GM06990 (cell line): ENCODE measurements at regions not wholly inside any gene's neighbourhood (a gene's known extent, or its start where the extent isn't known, plus 50 kb on each side); places are given as distances from the start of the nearest gene placed in this dataset.

ENCODE experiments used
- DNase-seq: peaks from one replicate; pipeline ENCODE4 v3.0.0-alpha.2; 2011; ENCODE audit not compliant: insufficient read length; ENCODE audit errors: extremely low read depth
- H3K27me3 ChIP-seq: replicated peaks from 2 replicates; pipeline ENCODE4 v1.6.0; 2011; ENCODE audit warnings: low read length; ENCODE audit not compliant: control insufficient read depth, insufficient read depth
- H3K36me3 ChIP-seq: 2 replicates; pipeline ENCODE4 v1.5.1; 2011; ENCODE audit warnings: low read length; ENCODE audit not compliant: control insufficient read depth, insufficient read depth
- H3K4me3 ChIP-seq: replicated peaks from 2 replicates; pipeline ENCODE4 v1.5.1; 2011; ENCODE audit warnings: low read depth, mild to moderate bottlenecking, control low read depth, low read length
- TF ChIP-seq, protein P1 (sequence below): IDR thresholded peaks from 2 replicates; pipeline ENCODE4 v1.5.1; 2011; ENCODE audit warnings: low read length, control low read depth, mild to moderate bottlenecking, inconsistent platforms; ENCODE audit not compliant: insufficient read depth, poor library complexity, severe bottlenecking

DNA sequence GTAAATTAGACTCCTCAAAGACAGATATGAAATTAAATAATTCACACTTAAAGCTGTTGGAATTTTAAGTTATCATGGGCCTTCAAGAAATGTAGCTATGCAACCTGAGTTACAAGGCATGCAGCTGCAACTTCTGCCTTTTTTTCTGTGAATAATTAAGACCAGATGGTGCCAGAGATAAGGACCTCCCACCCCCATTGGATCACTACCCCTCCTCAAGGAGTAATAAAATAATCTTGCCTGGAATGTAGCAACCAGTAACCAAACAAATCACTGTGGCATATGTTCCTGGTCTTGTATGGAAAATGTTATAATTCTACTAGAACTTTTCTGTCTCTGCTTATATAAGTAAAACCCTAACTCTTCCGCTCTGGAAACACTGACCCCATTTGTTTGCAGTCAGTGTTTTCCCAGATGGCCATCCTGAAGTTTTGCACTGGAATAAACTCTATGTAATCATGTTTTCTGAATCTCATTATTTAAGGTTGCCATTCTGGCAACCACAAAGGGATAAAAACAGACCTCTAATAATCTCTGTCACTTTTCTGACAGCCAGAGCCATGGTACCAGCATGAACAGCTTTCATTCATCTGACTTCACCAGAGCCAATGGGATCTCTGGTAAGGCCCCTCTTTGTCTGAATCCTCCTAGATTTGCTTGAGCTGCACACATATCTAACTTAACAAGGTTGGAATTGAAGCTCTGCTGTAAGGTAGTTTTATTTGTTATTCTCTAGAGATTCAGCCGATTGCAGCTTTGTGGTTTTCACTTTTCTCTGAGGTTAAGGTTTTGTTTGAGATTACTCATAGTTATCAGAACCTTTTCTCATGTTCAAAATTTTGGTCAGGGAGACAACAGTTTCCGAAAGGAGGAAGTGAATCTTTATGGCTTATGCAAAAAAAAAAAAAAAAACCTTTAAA is 274.6 kb downstream of the NAF1 start:
- no peak overlapping the region for H3K4me3 ChIP-seq
- peak; percentile 73 for DNase-seq
- TF ChIP-seq, protein P1, sequence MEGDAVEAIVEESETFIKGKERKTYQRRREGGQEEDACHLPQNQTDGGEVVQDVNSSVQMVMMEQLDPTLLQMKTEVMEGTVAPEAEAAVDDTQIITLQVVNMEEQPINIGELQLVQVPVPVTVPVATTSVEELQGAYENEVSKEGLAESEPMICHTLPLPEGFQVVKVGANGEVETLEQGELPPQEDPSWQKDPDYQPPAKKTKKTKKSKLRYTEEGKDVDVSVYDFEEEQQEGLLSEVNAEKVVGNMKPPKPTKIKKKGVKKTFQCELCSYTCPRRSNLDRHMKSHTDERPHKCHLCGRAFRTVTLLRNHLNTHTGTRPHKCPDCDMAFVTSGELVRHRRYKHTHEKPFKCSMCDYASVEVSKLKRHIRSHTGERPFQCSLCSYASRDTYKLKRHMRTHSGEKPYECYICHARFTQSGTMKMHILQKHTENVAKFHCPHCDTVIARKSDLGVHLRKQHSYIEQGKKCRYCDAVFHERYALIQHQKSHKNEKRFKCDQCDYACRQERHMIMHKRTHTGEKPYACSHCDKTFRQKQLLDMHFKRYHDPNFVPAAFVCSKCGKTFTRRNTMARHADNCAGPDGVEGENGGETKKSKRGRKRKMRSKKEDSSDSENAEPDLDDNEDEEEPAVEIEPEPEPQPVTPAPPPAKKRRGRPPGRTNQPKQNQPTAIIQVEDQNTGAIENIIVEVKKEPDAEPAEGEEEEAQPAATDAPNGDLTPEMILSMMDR, result no peak
- H3K36me3 ChIP-seq, result no peaks in the 10 kb centered on the region
- no peaks in the 10 kb centered on the region; the same call in 1 of the 2 replicates for H3K27me3 ChIP-seq

DNA sequence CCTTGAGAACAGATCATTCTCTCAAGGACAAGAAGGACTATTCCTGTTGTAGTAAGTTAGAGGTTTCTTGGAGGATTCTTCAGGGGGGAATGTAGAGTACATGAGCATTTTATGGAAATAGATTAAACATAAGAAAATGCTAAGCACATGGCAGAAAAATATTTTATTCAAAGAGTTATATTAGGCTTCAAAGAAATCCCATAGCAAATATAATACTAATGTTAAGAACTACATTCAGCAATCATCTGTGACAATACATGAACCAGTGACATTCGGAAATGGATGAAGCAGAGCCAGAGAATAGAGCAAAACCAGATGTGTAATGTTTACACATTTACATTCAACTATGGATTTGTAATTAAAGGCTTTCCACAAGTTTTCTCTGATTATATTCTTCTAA is 288.6 kb downstream of the NAF1 start:
- no peak for DNase-seq
- Histone ChIP-seq H3K4me3 (no peak overlapping the region), H3K27me3 (no peaks in the 10 kb centered on the region), H3K36me3 (no peaks in the 10 kb centered on the region)
- TF ChIP-seq, protein P1, result no peak

DNA sequence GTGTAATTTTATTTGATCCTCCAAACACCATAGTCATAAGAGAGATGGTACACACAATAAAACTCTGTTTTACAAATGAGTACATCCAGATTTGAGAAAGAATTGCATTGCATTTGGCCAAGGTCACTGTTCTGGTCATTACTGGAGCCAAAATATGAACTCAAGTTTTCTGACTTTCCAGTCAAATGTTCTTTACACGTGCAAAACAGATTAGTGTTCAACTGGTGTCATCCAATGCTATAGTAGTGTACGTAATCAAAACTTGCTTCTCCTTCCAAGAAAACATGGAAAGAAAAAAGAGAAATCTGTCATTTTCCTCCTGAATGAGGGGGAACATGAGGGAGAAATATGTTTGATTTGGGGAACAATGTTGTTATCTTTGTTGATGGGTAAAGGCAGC is 291.9 kb downstream of the NAF1 start:
- TF ChIP-seq, protein P1, result no peak
- no peak for DNase-seq
- no peaks in the 10 kb centered on the region for H3K27me3 ChIP-seq

DNA sequence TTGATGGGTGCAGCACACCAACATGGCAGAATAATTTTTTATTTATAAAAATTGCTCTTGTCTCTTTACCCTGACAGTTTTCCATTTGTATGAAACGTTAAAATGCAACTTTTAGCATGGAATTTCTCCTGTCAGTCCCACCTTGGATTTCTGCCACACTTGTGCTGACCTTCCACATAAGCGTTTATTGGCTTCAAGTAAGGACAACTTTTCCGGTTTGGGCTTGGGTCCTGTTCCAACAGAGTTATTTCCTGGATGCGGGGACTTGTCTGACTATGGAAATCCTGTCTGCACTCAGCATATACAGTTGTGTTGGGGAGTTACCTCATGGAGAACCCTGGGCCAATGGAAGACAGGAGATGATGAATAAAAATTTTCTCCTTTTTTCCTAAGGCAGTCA is 294.7 kb downstream of the NAF1 start:
- Histone ChIP-seq H3K36me3 (no peaks in the 10 kb centered on the region), H3K27me3 (no peaks in the 10 kb centered on the region), H3K4me3 (no peak overlapping the region)
- TF ChIP-seq, protein P1, result no peak
- no peak for DNase-seq

More for the DNA sequence above, 291.9 kb downstream of the NAF1 start:
- Histone ChIP-seq H3K4me3 (no peak overlapping the region), H3K36me3 (no peaks in the 10 kb centered on the region)

DNA sequence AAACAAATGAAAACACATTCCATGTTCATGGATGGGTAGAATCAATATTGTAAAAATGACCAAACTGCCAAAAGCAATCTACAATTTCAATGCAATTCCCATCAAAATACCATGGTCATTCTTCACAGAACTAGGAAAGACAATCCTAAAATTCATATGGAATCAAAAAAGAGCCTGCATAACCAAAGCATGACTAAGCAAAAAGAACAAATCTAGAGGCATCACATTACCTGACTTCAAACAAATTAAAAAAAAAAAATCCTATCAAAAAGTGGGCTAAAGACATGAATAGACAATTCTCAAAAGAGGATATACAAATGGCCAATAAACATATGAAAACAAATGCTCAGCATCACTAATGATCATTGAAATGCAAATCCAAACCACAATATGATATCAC is 297.5 kb downstream of the NAF1 start:
- TF ChIP-seq, protein P1, result no peak
- Histone ChIP-seq H3K36me3 (no peaks in the 10 kb centered on the region), H3K27me3 (no peaks in the 10 kb centered on the region), H3K4me3 (no peak overlapping the region)
- no peak for DNase-seq
